Ecto neural progenitor cell (in vitro differentiated cells): ENCODE measurements at regions not wholly inside any gene's neighbourhood (a gene's known extent, or its start where the extent isn't known, plus 50 kb on each side); places are given as distances from the start of the nearest gene placed in this dataset.
"Not testable (repeated sequence)": the region's sequence is repeated elsewhere in the genome, so short reads cannot be mapped to it uniquely, and the experiment has no call there.

Source experiments
- DNase-seq: peaks from one replicate; pipeline ENCODE4 v3.0.0-alpha.2; 2018; ENCODE audit warnings: low spot score

DNA sequence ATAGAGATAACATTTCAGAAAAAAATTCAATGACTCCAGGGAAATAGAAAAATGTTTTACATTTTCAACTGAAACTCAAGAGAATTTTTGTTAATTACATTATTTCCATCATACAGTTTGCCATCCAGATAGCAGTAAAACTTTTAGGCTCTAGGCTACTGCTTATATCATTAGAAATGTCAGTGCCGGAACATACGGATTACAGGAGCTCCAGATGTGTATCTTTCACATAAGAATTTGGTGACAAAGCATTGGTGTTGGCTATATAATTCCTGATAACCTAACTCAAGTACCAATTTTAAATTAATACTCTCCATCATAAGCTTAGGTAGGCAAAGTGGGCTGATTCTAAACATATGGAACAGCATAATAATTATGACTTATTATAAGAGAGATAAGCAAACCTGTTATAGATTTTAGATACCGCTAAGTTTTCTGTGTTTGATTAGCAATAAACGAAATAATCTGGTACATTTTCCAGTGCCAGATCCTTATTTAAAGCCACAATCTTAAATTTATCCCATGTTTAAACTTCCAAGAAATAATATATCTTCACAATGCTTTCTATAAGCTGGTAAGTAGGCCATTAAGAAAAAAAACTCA lies 637.9 kb downstream of the NXPH1 start:
- no peak for DNase-seq

GRCh38 chr7:9075774-9076173 lies 642.4 kb downstream of the NXPH1 start:
- DNase-seq, result not testable (repeated sequence)

DNA sequence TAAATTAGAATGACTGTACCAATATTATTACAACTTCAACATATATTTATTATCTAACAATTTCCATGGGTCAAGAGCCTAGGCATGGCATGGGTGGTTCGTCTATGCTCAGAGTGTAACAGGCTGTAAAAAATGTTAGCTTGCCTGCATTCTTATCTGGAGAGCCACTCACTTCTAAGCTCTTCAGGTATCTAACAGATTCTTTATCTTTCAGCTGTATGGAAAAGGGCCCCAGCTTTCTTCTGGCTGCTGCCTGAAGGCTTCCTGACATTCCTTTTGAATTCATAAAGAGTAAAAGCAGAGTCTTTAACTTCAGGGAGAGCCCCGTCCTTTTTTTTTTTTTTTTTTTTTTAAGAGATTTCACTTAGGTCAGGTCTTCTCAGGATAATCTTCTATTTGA lies 648.8 kb downstream of the NXPH1 start:
- DNase-seq, result no peak

DNA sequence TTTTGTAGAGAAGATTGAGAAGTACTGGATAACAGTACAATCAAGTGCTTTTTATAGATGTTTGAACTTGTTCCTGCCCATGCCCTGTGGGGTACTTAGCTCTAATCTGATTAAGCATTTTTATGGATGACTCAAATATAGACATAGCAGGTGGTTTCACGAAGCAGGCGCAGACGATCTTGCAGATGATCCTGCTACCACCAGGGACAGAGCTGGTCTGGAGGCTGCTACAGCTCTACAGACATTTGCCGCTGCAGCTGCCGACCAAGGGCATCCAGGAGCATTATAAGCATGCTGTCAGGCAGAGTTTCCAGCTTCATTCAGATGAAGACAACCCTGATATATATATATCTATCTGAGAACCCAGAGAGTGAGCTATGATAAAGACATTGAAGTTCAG lies 650.4 kb downstream of the NXPH1 start:
- DNase-seq, result no peak

- DNase-seq, result no peak
These were observed 657.9 kb downstream of the NXPH1 start for GRCh38 chr7:9091282-9091681.

- DNase-seq, result no peak
These were observed 664.2 kb downstream of the NXPH1 start for GRCh38 chr7:9097565-9098060.

DNA sequence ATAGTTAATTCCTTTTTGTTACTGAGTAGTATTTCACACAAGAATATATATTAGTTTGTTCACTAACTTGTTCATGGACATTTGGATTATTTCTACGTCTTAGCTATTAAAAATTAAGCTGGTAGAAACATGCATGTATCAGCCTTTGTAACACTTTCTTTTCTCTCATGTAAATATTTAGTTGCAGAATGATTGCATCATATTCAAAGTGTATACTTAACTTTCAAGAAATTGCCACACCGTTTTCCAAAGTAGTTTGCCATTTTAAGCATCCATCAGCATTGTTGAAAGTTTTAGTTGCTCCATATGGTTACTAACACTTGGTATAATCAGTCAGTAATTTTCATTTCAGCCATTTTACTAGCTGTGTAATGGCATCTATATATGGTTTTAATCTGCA lies 666.9 kb downstream of the NXPH1 start:
- no peak for DNase-seq

- no peak for DNase-seq
These were observed 669.4 kb downstream of the NXPH1 start for GRCh38 chr7:9102846-9103245.

GRCh38 chr7:9106747-9107146 lies 673.3 kb downstream of the NXPH1 start:
- DNase-seq, result no peak

DNA sequence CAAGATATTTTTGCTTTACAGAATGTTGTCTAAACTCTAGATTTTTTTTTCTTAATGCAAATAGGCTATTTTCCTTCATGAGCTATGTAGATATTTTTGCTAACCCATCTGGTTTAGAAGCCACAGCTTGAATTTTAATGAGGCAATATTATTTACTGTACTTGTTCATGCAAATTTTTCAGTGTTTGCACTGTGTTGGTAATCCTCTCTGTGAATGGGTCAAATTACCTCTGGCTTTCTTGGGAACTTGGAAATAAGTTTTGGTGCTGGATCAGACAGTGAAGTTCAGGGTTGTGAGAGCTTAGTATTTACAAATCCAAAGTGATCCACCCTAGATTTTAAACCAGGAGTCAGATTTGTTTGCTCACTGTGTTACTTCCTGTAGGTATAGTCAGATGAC lies 686.9 kb downstream of the NXPH1 start:
- DNase-seq, result no peak

GRCh38 chr7:9124320-9124719 lies 690.9 kb downstream of the NXPH1 start:
- DNase-seq, result no peak

- DNase-seq, result no peak
These were observed 691.8 kb downstream of the NXPH1 start for GRCh38 chr7:9125246-9125645.

DNA sequence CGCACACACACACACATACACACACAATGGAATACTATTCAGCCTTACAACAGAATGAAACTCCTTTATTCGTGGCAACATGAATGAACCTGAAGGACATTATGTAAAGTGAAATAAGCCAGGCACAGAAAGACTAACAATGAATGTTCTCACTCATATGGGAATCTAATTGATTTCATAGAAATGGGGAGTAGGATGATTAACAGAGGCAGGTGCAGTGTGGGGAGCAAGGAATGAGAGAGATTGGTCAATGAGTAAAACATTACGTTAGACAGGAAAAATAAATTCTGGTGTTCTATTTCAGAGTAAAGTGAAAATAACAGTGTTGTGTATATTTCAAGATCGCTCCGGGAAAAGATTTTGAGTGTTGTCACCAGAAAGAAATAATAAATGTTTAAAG lies 694.5 kb downstream of the NXPH1 start:
- no peak for DNase-seq

DNA sequence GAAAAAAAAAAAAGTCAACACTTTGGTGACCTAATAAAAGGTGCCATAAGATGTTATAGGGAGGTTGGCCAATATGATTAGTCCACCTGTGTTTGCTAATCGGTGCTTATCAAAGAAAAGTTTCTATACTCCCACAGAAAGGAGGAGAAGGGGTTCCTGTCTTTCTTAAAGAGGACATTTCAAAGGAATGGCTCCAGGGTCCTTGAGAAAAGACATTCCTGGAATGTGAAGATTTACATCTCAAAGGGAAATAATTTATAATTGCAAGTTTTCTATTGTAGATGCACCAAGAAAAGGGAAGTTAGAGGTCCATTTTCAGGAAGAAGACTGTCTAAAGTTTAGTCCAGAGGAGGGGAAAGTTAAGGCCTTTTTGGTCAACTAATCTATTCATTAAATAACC lies 715.3 kb downstream of the NXPH1 start:
- DNase-seq, result no peak

- no peak for DNase-seq
These were observed 716.2 kb downstream of the NXPH1 start for GRCh38 chr7:9149499-9150082.

DNA sequence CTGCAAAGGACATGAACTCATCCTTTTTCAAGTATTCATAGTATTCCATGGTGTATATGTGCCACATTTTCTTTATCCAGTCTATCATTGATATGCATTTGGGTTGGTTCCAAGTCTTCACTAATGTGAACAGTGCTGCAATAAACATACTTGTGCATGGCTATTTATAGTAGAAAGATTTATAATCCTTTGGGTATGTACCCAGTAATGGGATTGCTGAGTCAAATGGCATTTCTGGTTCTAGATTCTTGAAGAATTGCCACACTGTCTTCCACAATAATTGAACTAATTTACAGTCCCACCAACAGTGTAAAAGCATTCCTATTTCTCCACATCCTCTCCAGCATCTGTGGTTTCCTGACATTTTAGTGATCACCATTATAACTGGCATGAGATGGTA lies 730.3 kb downstream of the NXPH1 start:
- not testable (repeated sequence) for DNase-seq

DNA sequence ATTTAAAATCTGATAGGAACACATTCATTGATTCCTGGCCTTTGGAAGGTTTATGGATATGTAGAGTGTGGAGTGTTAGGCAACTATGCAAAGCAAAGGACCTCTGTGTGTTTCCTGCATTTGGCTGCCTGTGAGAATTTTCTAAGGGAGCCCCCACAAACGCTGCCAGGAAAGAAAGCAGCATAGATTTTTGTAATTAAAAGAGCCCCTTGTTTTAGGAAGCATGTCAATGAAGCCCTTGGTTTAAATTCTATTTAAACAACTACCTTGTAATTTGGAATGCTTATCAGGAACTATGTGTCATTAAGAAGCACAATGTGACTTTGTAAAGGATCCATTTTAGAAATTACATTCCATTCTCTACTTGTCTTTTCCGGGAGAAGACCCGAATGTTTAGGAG lies 742.5 kb downstream of the NXPH1 start:
- no peak for DNase-seq

GRCh38 chr7:9181356-9181755 lies 747.9 kb downstream of the NXPH1 start:
- DNase-seq, result no peak

DNA sequence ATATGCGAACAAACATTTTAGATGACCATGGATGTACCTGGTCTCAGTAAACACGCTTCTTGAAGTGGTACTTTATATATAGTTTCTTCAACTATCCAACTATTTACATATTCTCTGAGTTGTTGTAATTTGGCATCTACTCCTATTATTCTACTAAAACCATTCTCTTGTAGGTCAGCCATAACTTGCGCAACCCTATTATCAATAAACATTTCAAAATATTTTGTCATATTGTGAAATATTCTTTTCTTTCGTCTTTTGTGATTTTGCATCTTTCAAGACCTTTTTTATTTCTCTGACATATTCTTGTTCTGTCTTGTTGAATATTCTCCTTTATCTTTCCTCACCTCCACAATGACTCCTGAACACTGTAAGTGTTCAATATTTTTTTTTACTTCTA lies 753.3 kb downstream of the NXPH1 start:
- no peak for DNase-seq

DNA sequence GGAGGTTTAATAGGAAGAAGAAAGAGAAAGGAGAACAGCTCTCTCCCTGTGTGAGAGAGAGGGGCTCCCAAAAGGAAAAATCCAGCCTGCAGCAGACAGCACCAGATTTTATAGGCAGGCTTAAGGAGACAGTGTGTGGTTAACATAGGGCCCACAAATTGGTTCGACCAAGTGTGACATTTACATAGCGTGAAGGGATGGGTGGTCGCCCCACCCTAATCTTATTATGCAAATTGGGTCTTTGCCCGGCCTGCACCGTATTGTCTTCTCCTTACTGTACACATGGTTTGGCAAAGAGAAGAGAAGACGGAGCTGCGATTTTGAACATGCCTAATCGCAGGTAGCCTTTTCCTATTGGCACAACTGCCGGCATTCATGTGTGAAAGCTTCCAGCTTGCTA lies 756.3 kb downstream of the NXPH1 start:
- DNase-seq, result peak; percentile 56

GRCh38 chr7:9192969-9193368 lies 759.6 kb downstream of the NXPH1 start:
- no peak for DNase-seq

DNA sequence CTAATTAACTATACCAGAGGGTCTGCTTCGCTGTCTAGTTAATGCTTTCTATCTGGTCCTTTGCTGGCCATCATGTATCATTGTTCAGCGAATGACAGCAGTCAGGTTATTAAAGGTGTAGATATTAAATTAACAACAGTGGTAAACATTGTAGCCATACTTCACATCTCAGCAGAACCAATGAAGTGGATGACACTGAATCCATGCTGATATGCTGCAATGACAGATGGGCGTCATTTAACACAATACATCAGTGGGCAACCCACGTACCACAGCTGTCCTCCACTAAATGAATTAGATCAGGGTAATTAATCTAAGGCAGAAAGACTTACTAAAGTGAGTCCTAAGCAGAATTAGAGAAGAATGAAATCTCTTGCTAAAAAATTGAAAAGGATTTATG lies 767.2 kb downstream of the NXPH1 start:
- no peak for DNase-seq

- no peak for DNase-seq
These were observed 768.5 kb downstream of the NXPH1 start for GRCh38 chr7:9201928-9202327.

DNA sequence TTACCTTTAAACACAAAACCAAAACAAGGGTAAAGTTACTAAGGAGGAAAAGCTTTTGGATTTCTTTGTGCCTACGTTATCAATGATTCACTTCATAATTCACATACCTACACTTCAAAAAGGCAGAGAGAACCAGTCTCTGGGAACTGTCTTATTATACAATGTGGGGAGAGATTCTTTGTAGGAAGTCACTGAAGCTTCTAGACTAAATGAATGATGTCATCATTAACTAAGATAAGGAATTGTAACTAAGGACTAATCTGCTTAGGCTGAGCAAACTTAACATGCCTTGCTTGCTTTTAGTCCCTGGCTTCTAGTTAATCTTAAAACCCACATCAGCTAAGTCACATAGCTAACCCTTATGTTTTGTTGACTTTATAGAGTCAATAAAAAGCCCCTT lies 771.2 kb downstream of the NXPH1 start:
- DNase-seq, result no peak
